ENCODE measurements at regions not wholly inside any gene's neighbourhood (a gene's known extent, or its start where the extent isn't known, plus 50 kb on each side); places are given as distances from the start of the nearest gene placed in this dataset.

- DNase-seq (ENCODE audit: low read depth, low spot score): no peak
- H3K36me3 ChIP-seq (ENCODE audit: control insufficient read depth in 1 of 2, insufficient read depth in 2 of 2, low read length in 2 of 2): no peaks in the 10 kb centered on the region
- no peak for ATAC-seq
- no peaks in the 10 kb centered on the region for H4K20me1 ChIP-seq (ENCODE audit: insufficient read depth)
- no peak overlapping the region for H3K4me3 ChIP-seq (replicated peaks in 1 of 2; ENCODE audit: low read depth in 1 of 2, low read length in 2 of 2)
- no peak overlapping the region for H3K4me2 ChIP-seq (ENCODE audit: low read length)
- no peak for TF ChIP-seq POLR2AphosphoS5 (IDR thresholded peaks at IDR 0.05; ENCODE audit: low read depth, low read length)
- TF ChIP-seq SRF (IDR thresholded peaks at IDR 0.05; ENCODE audit: low read depth): no peak
- peak; percentile 44 for TF ChIP-seq REST (IDR thresholded peaks at IDR 0.05; ENCODE audit: low read depth)
- peaks cover 0 to 7% of the 10 kb centered on the region in 2 experiments; a peak in 2 of 4 replicates for H3K9me3 ChIP-seq (ENCODE audit: control insufficient read depth in 1 of 2, insufficient read depth in 1 of 2, low read depth in 1 of 2, low read length in 2 of 2)
- CTCF ChIA-PET: no interaction called here
- RAD21 ChIA-PET (ENCODE audit: low non-redundant PET in 1 of 2, low total read pairs in 2 of 2, uncharacterized antibody in 2 of 2, unreplicated experiment in 2 of 2): no interaction called here
- POLR2A ChIA-PET: no interaction called here
- no peaks in the 10 kb centered on the region for H3K9me2 ChIP-seq (ENCODE audit: insufficient read depth)
- intact Hi-C loops (cut with micrococcal nuclease): no loop called here
- H2AFZ ChIP-seq (ENCODE audit: low read depth, low read length, poor library complexity, severe bottlenecking): no peak overlapping the region
- no peaks in the 10 kb centered on the region for H3K79me2 ChIP-seq (ENCODE audit: insufficient read depth, low read length)
- no peak overlapping the region for H3K27ac ChIP-seq (ENCODE audit: low read depth, low read length)
- no peaks in the 10 kb centered on the region for H3K27me3 ChIP-seq (ENCODE audit: insufficient read depth, low read length)
- BruUV-seq (replicated peaks): no TSS peak
- H3K9ac ChIP-seq (ENCODE audit: low read length): no peak overlapping the region
- H3K4me1 ChIP-seq (ENCODE audit: control insufficient read depth in 1 of 2, insufficient read depth in 2 of 2, low read length in 2 of 2): no peaks in the 10 kb centered on the region
These were observed 612.3 kb upstream of the EEF2KMT start for GRCh38 chr16:5709889-5710288.

- Histone ChIP-seq H3K9me2 (ENCODE audit: insufficient read depth) (no peaks in the 10 kb centered on the region), H3K79me2 (ENCODE audit: insufficient read depth, low read length) (no peaks in the 10 kb centered on the region), H3K4me1 (ENCODE audit: control insufficient read depth in 1 of 2, insufficient read depth in 2 of 2, low read length in 2 of 2) (no peaks in the 10 kb centered on the region), H3K9me3 (ENCODE audit: control insufficient read depth in 1 of 2, insufficient read depth in 1 of 2, low read depth in 1 of 2, low read length in 2 of 2) (peaks cover 0 to 11% of the 10 kb centered on the region in 2 experiments; a peak in 2 of 4 replicates), H3K4me2 (ENCODE audit: low read length) (no peak overlapping the region), H3K36me3 (ENCODE audit: control insufficient read depth in 1 of 2, insufficient read depth in 2 of 2, low read length in 2 of 2) (no peaks in the 10 kb centered on the region), H3K27me3 (ENCODE audit: insufficient read depth, low read length) (no peaks in the 10 kb centered on the region), H3K27ac (ENCODE audit: low read depth, low read length) (no peak overlapping the region), H3K4me3 (replicated peaks in 1 of 2; ENCODE audit: low read depth in 1 of 2, low read length in 2 of 2) (no peak overlapping the region), H4K20me1 (ENCODE audit: insufficient read depth) (no peaks in the 10 kb centered on the region), H3K9ac (ENCODE audit: low read length) (no peak overlapping the region), H2AFZ (ENCODE audit: low read depth, low read length, poor library complexity, severe bottlenecking) (no peak overlapping the region)
- ChIA-PET RAD21 (ENCODE audit: low non-redundant PET in 1 of 2, low total read pairs in 2 of 2, uncharacterized antibody in 2 of 2, unreplicated experiment in 2 of 2) (no interaction called here), CTCF (no interaction called here), POLR2A (no interaction called here)
- TF ChIP-seq EZH2phosphoT487 (IDR thresholded peaks at IDR 0.05; ENCODE audit: borderline replicate concordance): no peak
- no peak for TF ChIP-seq POLR2A (IDR thresholded peaks at IDR 0.05; ENCODE audit: borderline replicate concordance, extremely low read depth, insufficient read depth, insufficient read length)
- TF ChIP-seq CEBPB (IDR thresholded peaks at IDR 0.05; ENCODE audit: low read depth): no peak
- no peak for TF ChIP-seq CTCF (IDR thresholded peaks at IDR 0.05 in 2 of 3, conservative IDR thresholded peaks at IDR 0.05 in 1 of 3; ENCODE audit: borderline replicate concordance in 1 of 3, insufficient read depth in 1 of 3, low read depth in 2 of 3, low read length in 2 of 3)
- no peak for TF ChIP-seq MAX (IDR thresholded peaks at IDR 0.05)
- no TSS peak for BruUV-seq (replicated peaks)
- intact Hi-C loops (cut with micrococcal nuclease): no loop called here
- DNase-seq (ENCODE audit: low read depth, low spot score): no peak
- no peak for ATAC-seq
These were observed 608.6 kb upstream of the EEF2KMT start for GRCh38 chr16:5706211-5706610.
